GM18502 (cell line): ENCODE measurements at regions not wholly inside any gene's neighbourhood (a gene's known extent, or its start where the extent isn't known, plus 50 kb on each side); places are given as distances from the start of the nearest gene placed in this dataset.
"Not testable (repeated sequence)": the region's sequence is repeated elsewhere in the genome, so short reads cannot be mapped to it uniquely, and the experiment has no call there.

Experiments
- ATAC-seq: cut with Tn5 transposase; IDR thresholded peaks from one replicate; pipeline ENCODE4 v1.9.1; 2021; ENCODE audit warnings: mild to moderate bottlenecking; ENCODE audit not compliant: unreplicated experiment, poor library complexity

DNA sequence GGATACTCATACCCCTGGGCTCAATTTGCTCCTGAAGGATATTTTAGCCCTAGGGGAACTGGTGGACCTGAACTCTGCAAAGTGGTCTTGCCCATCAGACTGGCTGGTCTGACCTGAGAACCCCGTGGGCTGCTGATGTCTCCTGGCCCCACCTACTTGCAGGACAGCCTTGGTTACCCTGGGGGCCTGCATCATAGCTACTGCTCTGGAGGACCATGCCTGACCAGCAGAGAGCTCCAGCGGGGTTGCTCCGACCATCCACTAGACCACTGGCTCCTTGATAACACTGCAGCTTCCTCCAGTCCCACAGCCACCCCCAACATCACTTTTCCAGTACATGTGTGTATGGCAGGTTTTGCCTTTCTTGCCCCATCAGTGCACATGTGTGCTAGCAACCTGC is 331.6 kb upstream of the BRINP3 start:
- no peak for ATAC-seq

DNA sequence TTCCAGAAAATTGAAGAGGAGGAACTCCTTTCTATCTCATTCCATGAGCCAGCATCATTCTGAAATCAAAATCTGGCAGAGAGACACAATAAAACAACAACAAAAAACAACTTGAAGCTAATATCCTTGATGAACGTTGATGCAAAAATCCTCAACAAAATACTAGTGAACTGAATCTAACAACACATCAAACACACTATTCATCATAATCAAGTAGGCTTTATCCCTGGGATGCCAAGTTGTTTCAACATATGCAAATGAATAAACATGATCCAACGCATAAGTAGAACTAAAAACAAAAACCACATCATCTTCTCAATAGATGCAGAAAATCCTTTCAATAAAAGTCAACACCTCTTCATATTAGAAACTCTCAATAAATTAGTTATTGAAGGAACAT is 335.3 kb upstream of the BRINP3 start:
- ATAC-seq = no peak

GRCh38 chr1:190832511-190832910 is 354.8 kb upstream of the BRINP3 start:
- ATAC-seq = no peak

- ATAC-seq = no peak
These were observed 358.0 kb upstream of the BRINP3 start for GRCh38 chr1:190835658-190836057.

- ATAC-seq = not testable (repeated sequence)
These were observed 359.5 kb upstream of the BRINP3 start for GRCh38 chr1:190837200-190837599.

DNA sequence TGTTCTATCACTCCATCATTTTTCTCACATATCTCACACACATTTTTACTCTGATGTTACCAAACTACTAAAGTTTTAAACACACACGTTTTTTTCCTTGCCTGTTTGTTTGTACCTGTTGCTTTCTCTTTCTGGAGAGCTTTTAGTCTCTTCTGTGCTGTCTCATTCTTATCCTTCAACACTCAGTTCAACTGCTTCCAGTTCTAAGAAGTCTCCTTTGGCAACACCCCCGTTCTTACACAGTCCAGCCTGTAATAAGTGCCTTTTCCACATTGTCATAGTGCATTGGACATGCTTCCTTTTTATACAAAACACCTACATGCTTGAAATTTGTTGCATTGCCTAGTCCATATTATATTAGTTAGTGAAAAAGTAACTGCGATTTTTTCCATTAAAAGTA is 360.2 kb upstream of the BRINP3 start:
- no peak for ATAC-seq

- ATAC-seq = no peak
These were observed 369.5 kb upstream of the BRINP3 start for GRCh38 chr1:190847166-190847565.

GRCh38 chr1:190849346-190849745 is 371.7 kb upstream of the BRINP3 start:
- no peak for ATAC-seq

- ATAC-seq = no peak
These were observed 374.9 kb upstream of the BRINP3 start for GRCh38 chr1:190852611-190853010.

- ATAC-seq = no peak
These were observed 380.5 kb upstream of the BRINP3 start for GRCh38 chr1:190858140-190858539.

DNA sequence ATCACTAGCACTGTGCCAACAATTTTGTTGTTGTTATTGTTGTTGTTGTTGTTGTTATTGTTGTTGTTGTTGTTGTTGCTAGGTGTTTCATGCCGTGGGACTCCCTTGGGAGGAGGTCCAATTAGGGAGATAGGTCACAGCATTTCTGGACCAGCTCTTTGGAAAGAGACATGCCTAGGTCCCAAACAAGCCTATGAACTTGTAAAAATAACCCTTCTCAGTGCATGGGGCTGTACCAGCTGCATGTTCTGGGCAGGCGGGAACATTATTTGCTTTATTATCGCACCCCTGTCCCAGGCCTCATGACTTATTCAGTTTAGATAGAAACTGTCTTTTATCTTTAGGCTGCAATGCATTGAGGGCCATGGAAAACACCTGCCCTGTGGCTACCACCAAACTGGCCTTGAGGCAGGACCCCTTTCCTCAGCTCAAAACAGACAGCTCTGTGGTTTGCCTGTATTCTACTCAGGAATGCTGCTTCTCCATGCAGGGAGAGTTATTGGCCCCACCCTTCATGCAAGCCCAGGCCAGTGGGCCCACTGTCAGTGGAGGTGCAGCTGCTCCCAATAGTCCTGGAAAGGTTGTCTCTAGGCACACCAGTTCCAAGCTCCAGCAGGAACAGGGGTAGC is 386.5 kb upstream of the BRINP3 start:
- ATAC-seq = no peak

DNA sequence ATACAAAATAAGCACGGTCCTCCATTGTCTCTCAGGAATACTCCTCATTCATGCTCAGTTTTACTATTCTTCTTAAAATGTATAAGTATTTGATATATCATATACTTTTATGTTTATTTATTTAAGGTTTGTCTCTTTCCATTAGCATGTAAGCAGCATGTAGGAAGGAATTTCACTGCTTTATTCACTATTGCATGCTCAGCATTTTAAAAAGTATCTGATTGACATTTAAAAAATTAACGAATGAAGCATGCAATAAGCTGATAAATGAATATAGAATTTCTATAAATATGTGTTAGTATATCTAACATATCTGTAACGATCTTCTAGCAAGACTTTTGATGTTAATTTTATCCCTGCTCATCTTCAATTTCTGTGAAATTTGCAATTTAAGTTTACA is 402.7 kb upstream of the BRINP3 start:
- no peak for ATAC-seq

- ATAC-seq = no peak
These were observed 403.4 kb upstream of the BRINP3 start for GRCh38 chr1:190881064-190881463.

- ATAC-seq = no peak
These were observed 419.6 kb upstream of the BRINP3 start for GRCh38 chr1:190897233-190897632.

DNA sequence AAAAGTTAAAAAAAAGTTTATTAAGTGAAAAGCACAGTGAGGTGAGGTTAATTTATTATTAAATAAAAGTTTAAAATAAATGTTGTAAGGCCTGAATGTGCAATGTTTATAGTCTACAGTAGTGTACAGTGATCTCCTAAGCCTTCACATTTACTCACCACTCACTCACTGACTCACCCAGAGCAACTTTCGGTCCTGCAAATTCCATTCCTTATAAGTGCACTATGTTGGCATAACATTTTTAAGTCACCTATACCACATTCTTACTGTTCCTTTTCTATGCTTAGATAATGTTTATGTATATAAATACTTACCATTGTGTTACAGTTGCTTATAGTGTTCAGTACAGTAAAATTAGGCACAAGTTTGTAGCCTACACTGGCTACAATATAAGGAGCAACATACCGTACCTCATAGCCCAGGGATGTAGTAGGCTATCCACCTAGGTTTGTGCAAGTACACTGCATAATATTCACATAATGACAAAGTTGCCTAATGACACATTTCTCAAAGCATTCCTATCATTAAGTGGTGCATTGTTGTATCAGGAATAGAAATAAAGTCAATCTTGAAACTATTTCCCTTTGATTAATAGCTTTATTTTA is 426.5 kb upstream of the BRINP3 start:
- no peak for ATAC-seq

DNA sequence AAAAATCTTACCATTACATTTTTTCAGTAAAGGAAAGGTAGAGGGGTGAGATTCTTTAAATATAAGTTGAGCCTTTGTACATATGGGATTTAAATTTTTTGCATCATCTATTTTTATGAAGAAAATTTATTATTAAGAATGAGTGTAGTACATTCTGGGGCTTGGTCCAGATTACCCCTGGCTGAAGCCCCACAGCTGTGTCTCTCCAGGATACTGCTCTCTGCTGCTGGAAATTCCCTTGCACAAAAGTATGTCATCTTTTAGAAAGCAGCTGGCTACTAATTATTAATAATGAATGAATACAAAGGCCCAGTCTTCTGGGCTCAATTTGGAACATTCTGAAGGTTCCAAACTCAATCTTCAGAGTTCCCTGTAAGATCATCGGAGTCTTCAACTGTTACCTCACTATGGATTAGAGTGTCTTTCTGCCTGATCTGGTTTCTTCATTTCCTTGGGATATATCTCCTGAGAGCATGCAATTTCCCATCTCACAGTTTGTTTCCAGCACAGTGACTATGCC is 428.6 kb upstream of the BRINP3 start:
- ATAC-seq = no peak

DNA sequence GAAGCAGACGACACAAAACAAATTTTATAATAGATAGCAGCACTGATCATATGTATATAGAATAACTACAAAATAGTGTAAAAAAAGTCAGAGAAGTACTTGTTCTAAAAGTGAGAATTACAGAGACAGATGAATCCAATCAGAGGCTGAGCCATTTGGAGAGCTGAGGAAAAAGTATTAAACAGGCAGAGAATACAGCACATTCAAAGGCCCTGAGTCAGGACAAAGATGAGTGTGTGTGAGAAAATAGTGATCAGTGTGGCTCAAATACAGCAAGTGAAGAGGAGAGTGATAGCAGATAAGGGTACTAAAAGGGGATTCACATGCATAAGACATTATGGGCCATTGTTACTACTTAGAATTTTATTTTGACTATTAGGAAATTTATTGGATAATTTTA is 430.6 kb upstream of the BRINP3 start:
- ATAC-seq = no peak

DNA sequence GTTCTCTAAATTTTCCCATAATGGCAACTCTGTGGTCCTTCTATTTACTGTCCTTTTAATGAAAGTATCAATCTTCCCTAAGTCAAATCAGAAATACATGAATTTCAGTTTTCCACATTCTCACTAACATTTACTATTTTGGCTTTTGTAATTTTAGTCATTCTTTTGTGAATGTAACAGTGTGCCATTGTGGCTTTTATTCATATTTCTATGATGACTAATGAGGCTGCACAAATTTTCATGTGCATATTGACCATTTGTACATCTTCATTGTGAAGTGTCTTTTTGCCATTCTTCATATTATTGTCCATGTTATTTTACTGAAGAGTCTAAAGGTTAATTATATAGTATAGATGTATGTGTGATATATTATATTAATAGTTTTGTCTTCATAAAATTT is 431.0 kb upstream of the BRINP3 start:
- ATAC-seq = no peak

- no peak for ATAC-seq
These were observed 458.3 kb upstream of the BRINP3 start for GRCh38 chr1:190935925-190936324.

DNA sequence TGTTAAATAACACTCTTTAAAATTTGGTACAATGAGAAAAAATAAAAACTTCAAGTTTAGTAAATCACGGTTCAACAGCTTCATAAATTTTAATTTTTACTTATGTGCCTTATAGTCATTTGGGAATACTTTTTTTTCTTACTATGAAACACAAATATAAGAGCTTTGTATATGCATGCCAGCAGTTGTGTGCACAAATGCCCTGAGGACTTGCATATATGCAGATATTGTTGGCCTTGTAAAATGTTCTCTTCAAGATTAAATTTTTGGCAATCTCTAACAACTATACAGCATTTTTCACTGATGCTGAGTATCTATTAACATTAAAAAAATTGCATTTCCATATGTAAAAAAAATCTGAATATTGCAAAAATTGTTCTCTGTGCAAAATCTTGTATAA is 458.7 kb upstream of the BRINP3 start:
- ATAC-seq = no peak

- ATAC-seq = no peak
These were observed 463.3 kb upstream of the BRINP3 start for GRCh38 chr1:190940951-190941350.

DNA sequence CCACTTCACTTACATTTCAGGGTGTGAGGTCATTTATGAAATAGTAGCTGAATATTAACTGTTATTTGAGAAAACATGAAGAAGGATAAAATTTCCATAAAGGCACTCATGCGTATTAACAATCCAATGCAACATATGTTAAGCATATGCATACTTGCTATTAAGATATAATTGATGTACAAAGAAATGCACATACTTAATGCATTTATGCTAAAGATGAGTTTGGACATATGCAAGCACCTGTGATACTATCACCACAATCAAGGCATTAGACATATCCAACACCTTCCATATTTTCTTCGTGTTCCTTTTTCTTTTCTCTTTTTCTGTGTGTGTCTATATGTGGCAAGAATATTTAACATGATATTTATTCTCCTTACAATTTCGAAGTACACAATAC is 464.8 kb upstream of the BRINP3 start:
- no peak for ATAC-seq
